A673 (cell line): ENCODE measurements at regions not wholly inside any gene's neighbourhood (a gene's known extent, or its start where the extent isn't known, plus 50 kb on each side); places are given as distances from the start of the nearest gene placed in this dataset.

Source experiments
- BruUV-seq: library from RNA; stranded (reverse); fragments of 400-500 nt; replicated peaks from 2 replicates; lab custom pipeline; 2021; lab: Mats Ljungman, UMichigan
- CTCF ChIA-PET: fragments of 300-600 bp; sonication (Branson Sonifier 250); formaldehyde crosslinking; loops from one replicate; lab custom pipeline; 2022; ENCODE audit warnings: antibody characterized with exemption; lab: Charles Lee
- POLR2A ChIA-PET: fragments of 300-600 bp; sonication (Branson Sonifier 250); formaldehyde crosslinking; loops from one replicate; lab custom pipeline; 2022; ENCODE audit warnings: antibody characterized with exemption; ENCODE audit not compliant: low non-redundant PET; lab: Charles Lee
- DNase-seq: peaks from one replicate; pipeline ENCODE4 v3.0.0-alpha.2; 2015; ENCODE audit warnings: low spot score
- H3K27ac ChIP-seq: fragments of 200-600 bp; sonication (generic); 2 replicates; pipeline ENCODE4 v1.5.1; 2016; ENCODE audit warnings: mixed run types, low read depth, mild to moderate bottlenecking, mixed read lengths, antibody characterized with exemption, low read length; ENCODE audit not compliant: poor library complexity, severe bottlenecking
- H3K27me3 ChIP-seq: fragments of 200-600 bp; sonication (generic); replicated peaks from 2 replicates; pipeline ENCODE4 v1.6.1; 2017; ENCODE audit warnings: mixed run types, low read depth, mild to moderate bottlenecking, mixed read lengths, antibody characterized with exemption, low read length; ENCODE audit not compliant: insufficient read depth, poor library complexity
- H3K36me3 ChIP-seq: fragments of 200-600 bp; sonication (generic); 2 replicates; pipeline ENCODE4 v1.6.1; 2016; ENCODE audit warnings: mixed run types, mild to moderate bottlenecking, mixed read lengths, antibody characterized with exemption, low read length; ENCODE audit not compliant: insufficient read depth, poor library complexity, severe bottlenecking
- H3K4me1 ChIP-seq: fragments of 200-600 bp; sonication (generic); 2 replicates; pipeline ENCODE4 v1.6.1; 2017; ENCODE audit warnings: mixed run types, mild to moderate bottlenecking, mixed read lengths, antibody characterized with exemption, low read length; ENCODE audit not compliant: insufficient read depth, poor library complexity, severe bottlenecking
- H3K4me3 ChIP-seq: fragments of 200-600 bp; sonication (generic); 2 replicates; pipeline ENCODE4 v1.5.1; 2016; ENCODE audit warnings: low read depth, mixed run types, mild to moderate bottlenecking, mixed read lengths, low read length; ENCODE audit not compliant: poor library complexity, severe bottlenecking
- H3K9me3 ChIP-seq: fragments of 200-600 bp; sonication (generic); 2 replicates; pipeline ENCODE4 v1.6.1; 2016; ENCODE audit warnings: mixed run types, low read depth, mild to moderate bottlenecking, mixed read lengths, antibody characterized with exemption, low read length; ENCODE audit not compliant: poor library complexity, severe bottlenecking
- CTCF ChIP-seq: fragments of 300-800, 200-600 bp; sonication (generic); conservative IDR thresholded peaks from 2 replicates; pipeline ENCODE4 v1.5.1; 2017; ENCODE audit warnings: low read depth, mild to moderate bottlenecking, antibody characterized with exemption, low read length, moderate library complexity, mixed read lengths
- EZH2 ChIP-seq: fragments of 200-600 bp; sonication (generic); IDR thresholded peaks from 2 replicates; pipeline ENCODE4 v1.6.1; 2017; ENCODE audit warnings: borderline replicate concordance, low read depth, mild to moderate bottlenecking, mixed read lengths, antibody characterized with exemption, low read length; ENCODE audit not compliant: poor library complexity, severe bottlenecking
- intact Hi-C: fragments of 100-400 bp; cut with micrococcal nuclease; formaldehyde crosslinking; loops from one replicate; pipeline ENCODE4 v1.10.0; 2022; ENCODE audit not compliant: unreplicated experiment

DNA sequence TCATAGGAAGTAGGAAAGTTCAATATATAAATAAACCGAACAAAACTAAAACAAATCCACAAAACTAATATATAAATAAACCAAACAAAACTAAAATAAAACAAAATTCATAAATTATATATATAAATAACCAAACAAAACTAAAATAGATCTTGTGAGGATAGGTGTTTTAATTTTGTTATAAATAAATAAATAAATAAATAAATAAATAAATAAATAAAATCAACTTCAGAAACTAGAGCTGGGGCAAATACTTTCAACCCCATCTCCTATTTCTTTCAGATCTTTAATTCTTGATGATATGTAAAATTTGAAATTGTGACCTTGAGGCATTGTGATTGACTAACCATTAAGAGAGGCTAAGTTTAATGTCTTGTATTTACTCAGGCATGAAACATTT lies 416.1 kb downstream of the SAMD5 start:
- intact Hi-C loops, result no loop called here
- Histone ChIP-seq H3K9me3 (peaks cover 5% of the 10 kb centered on the region), H3K4me1 (peaks cover 9% of the 10 kb centered on the region), H3K36me3 (no peaks in the 10 kb centered on the region), H3K27ac (no peak overlapping the region), H3K27me3 (no peaks in the 10 kb centered on the region), H3K4me3 (no peak overlapping the region)
- CTCF ChIA-PET, result no interaction called here
- POLR2A ChIA-PET, result no interaction called here
- no peak for DNase-seq
- TF ChIP-seq CTCF, result no peak
- no TSS peak for BruUV-seq

- no peak for TF ChIP-seq CTCF
- TF ChIP-seq EZH2, result no peak
- Histone ChIP-seq H3K4me1 (peaks cover 9% of the 10 kb centered on the region), H3K9me3 (peaks cover 5% of the 10 kb centered on the region), H3K4me3 (no peak overlapping the region), H3K36me3 (no peaks in the 10 kb centered on the region), H3K27ac (no peak overlapping the region), H3K27me3 (no peaks in the 10 kb centered on the region)
- intact Hi-C loops, result no loop called here
- ChIA-PET CTCF (no interaction called here), POLR2A (no interaction called here)
- BruUV-seq, result no TSS peak
- DNase-seq, result no peak
These were observed 416.8 kb upstream of the SASH1 start for GRCh38 chr6:147925826-147926225.

DNA sequence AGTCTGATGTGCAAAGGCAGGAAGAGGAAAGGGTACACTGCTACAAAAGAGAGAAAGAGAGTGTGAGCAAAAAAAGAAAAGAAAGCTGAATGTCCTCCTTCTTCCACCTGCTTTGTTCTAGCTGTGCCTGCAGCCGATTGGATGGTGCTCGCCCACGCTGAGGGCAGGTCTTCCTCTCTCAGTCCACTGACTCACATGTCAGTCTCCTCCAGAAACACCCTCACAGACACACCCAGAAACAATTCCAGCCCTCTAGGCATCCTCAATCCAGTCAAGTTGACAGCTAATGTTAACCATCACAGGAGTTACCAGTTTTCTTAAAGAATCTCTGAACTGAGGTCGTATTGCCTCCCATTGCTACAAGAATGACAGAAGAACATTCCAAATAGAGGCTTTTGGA lies 411.9 kb upstream of the SASH1 start:
- H3K4me1 ChIP-seq, result no peaks in the 10 kb centered on the region
- no peak for DNase-seq
- H3K27ac ChIP-seq, result no peak overlapping the region
- no peaks in the 10 kb centered on the region for H3K27me3 ChIP-seq
- BruUV-seq, result no TSS peak
- intact Hi-C loops, result no loop called here
- ChIA-PET POLR2A (no interaction called here), CTCF (no interaction called here)
- no peak overlapping the region for H3K4me3 ChIP-seq
- H3K36me3 ChIP-seq, result no peaks in the 10 kb centered on the region
- H3K9me3 ChIP-seq, result no peaks in the 10 kb centered on the region
- TF ChIP-seq CTCF, result no peak
- TF ChIP-seq EZH2, result no peak
